OCI-LY3 (cell line): ENCODE measurements at regions not wholly inside any gene's neighbourhood (a gene's known extent, or its start where the extent isn't known, plus 50 kb on each side); places are given as distances from the start of the nearest gene placed in this dataset.
A peak's percentile ranks its signal among the peaks of the same experiment; 100 is the strongest.

Experiments used
- H2AFZ ChIP-seq: fragments of 200-600, 300-600 bp; shearing (Covaris generic); 2 replicates; pipeline ENCODE4 v1.6.0; 2014; ENCODE audit warnings: antibody characterized with exemption, low read depth, low read length
- H3K27ac ChIP-seq: fragments of 200-600, 300-600 bp; sonication (generic); 2 replicates; pipeline ENCODE4 v1.5.1; 2014; ENCODE audit warnings: mild to moderate bottlenecking, low read length, moderate library complexity, mixed read lengths
- H3K27me3 ChIP-seq: fragments of 200-600, 300-600 bp; sonication (generic); 2 replicates; pipeline ENCODE4 v1.6.1; 2014; ENCODE audit warnings: low read depth, low read length, mixed read lengths
- H3K36me3 ChIP-seq: fragments of 200-600, 300-600 bp; sonication (generic); replicated peaks from 2 replicates; pipeline ENCODE3; 2014; ENCODE audit warnings: low read depth, low read length, mixed read lengths
- H3K4me1 ChIP-seq: fragments of 300-600, 200-600 bp; sonication (generic); 2 replicates; pipeline ENCODE4 v1.6.1; 2014; ENCODE audit warnings: low read length, mixed read lengths
- H3K4me2 ChIP-seq: fragments of 200-600, 300-600 bp; sonication (generic); 2 replicates; pipeline ENCODE4 v1.6.1; 2014; ENCODE audit warnings: low read length, mixed read lengths
- H3K4me3 ChIP-seq: fragments of 300-600, 200-600 bp; sonication (generic); 2 replicates; pipeline ENCODE4 v1.5.1; 2014; ENCODE audit warnings: antibody characterized with exemption, mild to moderate bottlenecking, low read length, moderate library complexity
- H3K79me2 ChIP-seq: fragments of 300-600, 200-600 bp; shearing (Covaris generic); 2 replicates; pipeline ENCODE4 v1.6.1; 2014; ENCODE audit warnings: mild to moderate bottlenecking, low read length, mixed read lengths
- H3K9ac ChIP-seq: fragments of 300-600, 200-600 bp; shearing (Covaris generic); 2 replicates; pipeline ENCODE4 v1.6.0; 2014; ENCODE audit warnings: mild to moderate bottlenecking, low read length, moderate library complexity
- H3K9me3 ChIP-seq: fragments of 200-600, 300-600 bp; shearing (Covaris generic); 2 replicates; pipeline ENCODE4 v1.6.1; 2014; ENCODE audit warnings: low read length, mixed read lengths; ENCODE audit not compliant: insufficient read depth
- H4K20me1 ChIP-seq: fragments of 200-600, 300-600 bp; sonication (generic); 2 replicates; pipeline ENCODE4 v1.6.1; 2016; ENCODE audit warnings: low read length, mixed read lengths; ENCODE audit not compliant: insufficient read depth
- CTCF ChIP-seq: fragments of 200-600, 300-600 bp; sonication (generic); IDR thresholded peaks from 2 replicates; pipeline ENCODE4 v1.5.1; 2014; ENCODE audit warnings: antibody characterized with exemption, low read length, low read depth
- EZH2phosphoT487 ChIP-seq: fragments of 200-600 bp; shearing (Covaris generic); IDR thresholded peaks from 2 replicates; pipeline ENCODE4 v1.6.1; 2018; ENCODE audit warnings: antibody characterized with exemption, mixed run types, low read depth

GRCh38 chrX:40177489-40177888 is 79.7 kb upstream of the BCOR start:
- Histone ChIP-seq H3K27ac (peak overlapping the region; percentile 90), H3K4me1 (peaks cover 38% of the 10 kb centered on the region), H3K27me3 (no peaks in the 10 kb centered on the region), H3K79me2 (peaks cover 24% of the 10 kb centered on the region), H3K4me2 (peak overlapping the region; percentile 93), H3K9me3 (no peaks in the 10 kb centered on the region), H3K9ac (peak overlapping the region; percentile 100), H3K4me3 (peak overlapping the region; percentile 91), H4K20me1 (no peaks in the 10 kb centered on the region), H2AFZ (no peak overlapping the region), H3K36me3 (no peaks in the 10 kb centered on the region)
- TF ChIP-seq EZH2phosphoT487: no peak
- no peak for TF ChIP-seq CTCF

- Histone ChIP-seq H3K27me3 (no peaks in the 10 kb centered on the region), H3K79me2 (peaks cover 28% of the 10 kb centered on the region), H3K4me1 (peaks cover 39% of the 10 kb centered on the region), H2AFZ (no peak overlapping the region), H3K36me3 (no peaks in the 10 kb centered on the region), H3K4me3 (peak overlapping the region; percentile 91), H3K9ac (peak overlapping the region; percentile 100), H3K4me2 (peak overlapping the region; percentile 93), H4K20me1 (no peaks in the 10 kb centered on the region), H3K9me3 (no peaks in the 10 kb centered on the region), H3K27ac (peak overlapping the region; percentile 90)
- TF ChIP-seq CTCF: no peak
- no peak for TF ChIP-seq EZH2phosphoT487
Observed at GRCh38 chrX:40177117-40177430, 79.3 kb upstream of the BCOR start.

GRCh38 chrX:40176351-40177116 is 78.8 kb upstream of the BCOR start:
- H3K9ac ChIP-seq: peak overlapping the region; percentile 100
- H3K79me2 ChIP-seq: peaks cover 33% of the 10 kb centered on the region
- H2AFZ ChIP-seq: no peak overlapping the region
- H3K36me3 ChIP-seq: no peaks in the 10 kb centered on the region
- peak overlapping the region; percentile 91 for H3K4me3 ChIP-seq
- TF ChIP-seq EZH2phosphoT487 (no peak), CTCF (no peak)
- peaks cover 39% of the 10 kb centered on the region for H3K4me1 ChIP-seq
- H3K27me3 ChIP-seq: no peaks in the 10 kb centered on the region
- H3K27ac ChIP-seq: peak overlapping the region; percentile 90
- H3K4me2 ChIP-seq: peak overlapping the region; percentile 93
- no peaks in the 10 kb centered on the region for H4K20me1 ChIP-seq
- no peaks in the 10 kb centered on the region for H3K9me3 ChIP-seq

- Histone ChIP-seq H3K4me1 (peaks cover 47% of the 10 kb centered on the region), H3K79me2 (peaks cover 39% of the 10 kb centered on the region), H3K4me3 (peak overlapping the region; percentile 91), H2AFZ (no peak overlapping the region), H3K27me3 (no peaks in the 10 kb centered on the region), H3K36me3 (no peaks in the 10 kb centered on the region), H3K9me3 (no peaks in the 10 kb centered on the region), H4K20me1 (no peaks in the 10 kb centered on the region), H3K27ac (peak overlapping the region; percentile 90), H3K4me2 (peak overlapping the region; percentile 93), H3K9ac (peak overlapping the region; percentile 100)
- TF ChIP-seq CTCF (no peak), EZH2phosphoT487 (no peak)
Observed at GRCh38 chrX:40175511-40176350, 78.0 kb upstream of the BCOR start.
